HCT116 (cell line): ENCODE measurements at regions not wholly inside any gene's neighbourhood (a gene's known extent, or its start where the extent isn't known, plus 50 kb on each side); places are given as distances from the start of the nearest gene placed in this dataset.

Experiments used
- ATAC-seq: fragments of 200-7000 bp; cut with Tn5 transposase; 2 replicates; pipeline ENCODE4 v1.9.1; 2020; ENCODE audit warnings: mild to moderate bottlenecking, moderate library complexity
- BruUV-seq: library from RNA; stranded (reverse); fragments of 400-500 nt; replicated peaks from 2 replicates; lab custom pipeline; 2021; lab: Mats Ljungman, UMichigan
- CTCF ChIA-PET: fragments of 300-600 bp; sonication (Branson Sonifier 250); formaldehyde crosslinking; loops from one replicate; lab custom pipeline; 2021; ENCODE audit warnings: antibody characterized with exemption; lab: Charles Lee
- POLR2A ChIA-PET: fragments of 300-600, 350-600 bp; sonication (Branson Sonifier 250); formaldehyde crosslinking; loops from one replicate; lab custom pipeline; 2021; ENCODE audit warnings: antibody characterized with exemption; lab: Charles Lee
- RAD21 ChIA-PET, 2 experiments: fragments of 300-600 bp; sonication (Branson Sonifier 250); formaldehyde crosslinking; loops; one replicate each; lab custom pipeline; 2023; ENCODE audit warnings: low total read pairs in 2 of 2; ENCODE audit not compliant: uncharacterized antibody in 2 of 2, unreplicated experiment in 2 of 2, low non-redundant PET in 1 of 2; lab: Charles Lee
- DNase-seq: peaks from one replicate; pipeline ENCODE4 v3.0.0-alpha.2; 2010; ENCODE audit warnings: low read depth, low spot score
- H2AFZ ChIP-seq: fragments of 200-600 bp; shearing (Covaris generic), sonication (generic); 2 replicates; pipeline ENCODE4 v1.6.1; 2017; ENCODE audit warnings: low read depth, mixed run types, mixed read lengths, antibody characterized with exemption, low read length; ENCODE audit not compliant: poor library complexity, severe bottlenecking
- H3K27ac ChIP-seq: 2 replicates; pipeline ENCODE4 v1.5.1; 2012; ENCODE audit warnings: low read depth, low read length
- H3K27me3 ChIP-seq: fragments of 200-600 bp; sonication (generic); 2 replicates; pipeline ENCODE4 v1.6.1; 2016; ENCODE audit warnings: mixed run types, low read length, mixed read lengths; ENCODE audit not compliant: insufficient read depth
- H3K36me3 ChIP-seq, 2 experiments: fragments of 200-500 bp in 1 of 2; fragments of 200-600 bp in 1 of 2; sonication (Bioruptor generic) in 1 of 2; sonication (generic) in 1 of 2; 2 replicates each; pipeline versions ENCODE4 v1.5.1 to v1.6.1; 2014 to 2016; ENCODE audit warnings: low read length in 2 of 2, inconsistent platforms in 1 of 2, mixed read lengths in 1 of 2, mixed run types in 1 of 2; ENCODE audit not compliant: insufficient read depth in 2 of 2, control insufficient read depth in 1 of 2
- H3K4me1 ChIP-seq, 2 experiments: fragments of 200-600 bp in 1 of 2; sonication (generic) in 1 of 2; 2 replicates each; pipeline versions ENCODE4 v1.5.1 to v1.6.1; 2012 to 2017; ENCODE audit warnings: low read length in 2 of 2, inconsistent platforms in 1 of 2, mild to moderate bottlenecking in 1 of 2, mixed read lengths in 1 of 2, mixed run types in 1 of 2, moderate library complexity in 1 of 2; ENCODE audit not compliant: insufficient read depth in 2 of 2, control insufficient read depth in 1 of 2
- H3K4me2 ChIP-seq: fragments of 200-600 bp; sonication (generic); 2 replicates; pipeline ENCODE4 v1.6.1; 2017; ENCODE audit warnings: mixed run types, low read length, mixed read lengths
- H3K4me3 ChIP-seq, 2 experiments: fragments of 200-600 bp in 1 of 2; sonication (generic) in 1 of 2; replicated peaks in 1 of 2; 2 replicates each; pipeline ENCODE4 v1.5.1; 2011 to 2016; ENCODE audit warnings: low read length in 2 of 2, control low read depth in 1 of 2, low read depth in 1 of 2, mild to moderate bottlenecking in 1 of 2, mixed read lengths in 1 of 2, mixed run types in 1 of 2
- H3K79me2 ChIP-seq: fragments of 200-600 bp; sonication (generic); 2 replicates; pipeline ENCODE4 v1.6.1; 2017; ENCODE audit warnings: mild to moderate bottlenecking, mixed run types, low read length, moderate library complexity, mixed read lengths; ENCODE audit not compliant: insufficient read depth
- H3K9ac ChIP-seq: fragments of 200-600 bp; sonication (generic); 2 replicates; pipeline ENCODE4 v1.6.1; 2016; ENCODE audit warnings: low read length, mixed read lengths
- H3K9me2 ChIP-seq: fragments of 200-600 bp; sonication (generic), shearing (Covaris generic); 2 replicates; pipeline ENCODE4 v1.6.1; 2017; ENCODE audit warnings: mixed run types, mild to moderate bottlenecking, moderate library complexity; ENCODE audit not compliant: insufficient read depth
- H3K9me3 ChIP-seq, 2 experiments: fragments of 200-500 bp in 1 of 2; fragments of 200-600 bp in 1 of 2; sonication (Bioruptor generic) in 1 of 2; sonication (generic) in 1 of 2; 2 replicates each; pipeline ENCODE4 v1.6.1; 2014 to 2017; ENCODE audit warnings: low read length in 2 of 2, mixed read lengths in 2 of 2, inconsistent platforms in 1 of 2, low read depth in 1 of 2, mild to moderate bottlenecking in 1 of 2, mixed run types in 1 of 2, moderate library complexity in 1 of 2; ENCODE audit not compliant: control insufficient read depth in 1 of 2, insufficient read depth in 1 of 2
- H4K20me1 ChIP-seq: fragments of 200-600 bp; sonication (generic), shearing (Covaris generic); 2 replicates; pipeline ENCODE4 v1.6.1; 2017; ENCODE audit warnings: mixed run types, mild to moderate bottlenecking, moderate library complexity; ENCODE audit not compliant: insufficient read depth
- CEBPB ChIP-seq: IDR thresholded peaks from 2 replicates; pipeline ENCODE4 v1.6.1; 2012; ENCODE audit warnings: low read depth
- CTCF ChIP-seq, 3 experiments: fragments of 200-600 bp in 1 of 3; sonication (generic) in 1 of 3; IDR thresholded peaks in 2 of 3; conservative IDR thresholded peaks in 1 of 3; 2 replicates each; pipeline ENCODE4 v1.5.1; 2012 to 2017; ENCODE audit warnings: low read depth in 2 of 3, low read length in 2 of 3, antibody characterized with exemption in 1 of 3, borderline replicate concordance in 1 of 3, control low read depth in 1 of 3, mild to moderate bottlenecking in 1 of 3, mixed read lengths in 1 of 3, mixed run types in 1 of 3, moderate library complexity in 1 of 3; ENCODE audit not compliant: insufficient read depth in 1 of 3
- EGR1 ChIP-seq: IDR thresholded peaks from 2 replicates; pipeline ENCODE4 v1.6.1; 2012; ENCODE audit warnings: low read depth
- EZH2phosphoT487 ChIP-seq: fragments of 200-600 bp; IDR thresholded peaks from 2 replicates; pipeline ENCODE4 v1.6.1; 2018; ENCODE audit warnings: antibody characterized with exemption, borderline replicate concordance
- FOSL1 ChIP-seq: IDR thresholded peaks from 2 replicates; pipeline ENCODE4 v1.6.1; 2012; ENCODE audit warnings: low read depth
- JUND ChIP-seq: IDR thresholded peaks from 2 replicates; pipeline ENCODE4 v1.6.1; 2012
- MAX ChIP-seq: IDR thresholded peaks from 2 replicates; pipeline ENCODE4 v1.6.1; 2012
- POLR2A ChIP-seq: IDR thresholded peaks from 2 replicates; pipeline ENCODE4 v1.7.0; 2011; ENCODE audit warnings: borderline replicate concordance; ENCODE audit not compliant: insufficient read depth, insufficient read length; ENCODE audit errors: extremely low read depth
- POLR2AphosphoS5 ChIP-seq: IDR thresholded peaks from 2 replicates; pipeline ENCODE4 v1.6.1; 2011; ENCODE audit warnings: mild to moderate bottlenecking, low read depth, low read length, moderate library complexity
- RAD21 ChIP-seq: IDR thresholded peaks from 2 replicates; pipeline ENCODE4 v1.6.1; 2012; ENCODE audit warnings: low read depth, mild to moderate bottlenecking
- SIN3A ChIP-seq: IDR thresholded peaks from 2 replicates; pipeline ENCODE4 v1.6.1; 2012; ENCODE audit warnings: low read depth
- SP1 ChIP-seq: IDR thresholded peaks from 2 replicates; pipeline ENCODE4 v1.6.1; 2012; ENCODE audit warnings: low read depth
- SRF ChIP-seq: IDR thresholded peaks from 2 replicates; pipeline ENCODE4 v1.6.1; 2012; ENCODE audit warnings: low read depth
- TCF7L2 ChIP-seq: IDR thresholded peaks from 2 replicates; pipeline ENCODE4 v1.7.0; 2011; ENCODE audit warnings: borderline replicate concordance, inconsistent platforms; ENCODE audit not compliant: insufficient read depth, insufficient read length; ENCODE audit errors: extremely low read depth
- ZBTB33 ChIP-seq: IDR thresholded peaks from 2 replicates; pipeline ENCODE4 v1.6.1; 2011; ENCODE audit warnings: mild to moderate bottlenecking, low read length, moderate library complexity; ENCODE audit not compliant: insufficient replicate concordance; ENCODE audit errors: extremely low read depth
- ZFX ChIP-seq: fragments of 450-650 bp; IDR thresholded peaks from 2 replicates; pipeline ENCODE4 v1.6.1; 2017
- intact Hi-C: fragments of 100-400 bp; cut with micrococcal nuclease; formaldehyde crosslinking; loops from 2 replicates; pipeline ENCODE4 v1.10.0; 2022
- TF ChIP-seq, protein P1 (sequence below): IDR thresholded peaks from 2 replicates; pipeline ENCODE4 v1.6.1; 2012; ENCODE audit warnings: low read depth
- TF ChIP-seq, protein P2 (sequence below): IDR thresholded peaks from 2 replicates; pipeline ENCODE4 v1.6.1; 2012

DNA sequence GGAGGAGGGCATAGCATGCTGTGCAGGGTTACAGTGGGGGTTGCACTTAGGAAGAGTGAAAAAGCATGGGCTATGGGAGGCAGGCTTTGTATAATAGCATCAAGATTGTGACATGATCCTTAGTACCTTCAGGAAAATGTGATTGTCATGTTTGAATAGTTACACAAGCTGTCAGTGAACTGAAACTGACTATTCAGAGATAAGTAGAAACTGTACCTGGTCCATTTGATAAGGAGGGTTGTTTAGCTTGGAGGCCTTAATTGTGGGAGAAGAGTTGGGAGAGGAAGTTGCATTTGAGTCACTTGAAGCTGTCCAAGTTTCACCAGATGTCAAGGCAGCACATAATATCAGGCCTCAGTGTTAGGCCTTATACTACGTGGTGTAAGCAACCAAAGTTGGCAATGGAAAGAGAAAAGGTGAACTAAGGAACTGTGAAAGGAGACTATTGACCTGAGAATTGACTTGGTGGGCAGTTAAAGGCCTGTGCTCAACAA, 85.0 kb downstream of the TEX13C start:
- intact Hi-C loops = no loop called here
- no peak for DNase-seq
- ChIA-PET RAD21 (no interaction called here), CTCF (no interaction called here), POLR2A (no interaction called here)
- Histone ChIP-seq H3K4me2 (no peak overlapping the region), H3K9ac (no peak overlapping the region), H3K79me2 (no peaks in the 10 kb centered on the region), H3K27me3 (no peaks in the 10 kb centered on the region), H2AFZ (no peak overlapping the region), H3K4me1 (no peaks in the 10 kb centered on the region), H3K27ac (no peak overlapping the region), H3K36me3 (no peaks in the 10 kb centered on the region), H4K20me1 (no peaks in the 10 kb centered on the region), H3K9me3 (no peaks in the 10 kb centered on the region), H3K9me2 (no peaks in the 10 kb centered on the region), H3K4me3 (no peak overlapping the region)
- no peak for TF ChIP-seq SIN3A
- TF ChIP-seq SP1 = no peak
- TF ChIP-seq EGR1 = no peak
- TF ChIP-seq FOSL1 = no peak
- TF ChIP-seq, protein P1, sequence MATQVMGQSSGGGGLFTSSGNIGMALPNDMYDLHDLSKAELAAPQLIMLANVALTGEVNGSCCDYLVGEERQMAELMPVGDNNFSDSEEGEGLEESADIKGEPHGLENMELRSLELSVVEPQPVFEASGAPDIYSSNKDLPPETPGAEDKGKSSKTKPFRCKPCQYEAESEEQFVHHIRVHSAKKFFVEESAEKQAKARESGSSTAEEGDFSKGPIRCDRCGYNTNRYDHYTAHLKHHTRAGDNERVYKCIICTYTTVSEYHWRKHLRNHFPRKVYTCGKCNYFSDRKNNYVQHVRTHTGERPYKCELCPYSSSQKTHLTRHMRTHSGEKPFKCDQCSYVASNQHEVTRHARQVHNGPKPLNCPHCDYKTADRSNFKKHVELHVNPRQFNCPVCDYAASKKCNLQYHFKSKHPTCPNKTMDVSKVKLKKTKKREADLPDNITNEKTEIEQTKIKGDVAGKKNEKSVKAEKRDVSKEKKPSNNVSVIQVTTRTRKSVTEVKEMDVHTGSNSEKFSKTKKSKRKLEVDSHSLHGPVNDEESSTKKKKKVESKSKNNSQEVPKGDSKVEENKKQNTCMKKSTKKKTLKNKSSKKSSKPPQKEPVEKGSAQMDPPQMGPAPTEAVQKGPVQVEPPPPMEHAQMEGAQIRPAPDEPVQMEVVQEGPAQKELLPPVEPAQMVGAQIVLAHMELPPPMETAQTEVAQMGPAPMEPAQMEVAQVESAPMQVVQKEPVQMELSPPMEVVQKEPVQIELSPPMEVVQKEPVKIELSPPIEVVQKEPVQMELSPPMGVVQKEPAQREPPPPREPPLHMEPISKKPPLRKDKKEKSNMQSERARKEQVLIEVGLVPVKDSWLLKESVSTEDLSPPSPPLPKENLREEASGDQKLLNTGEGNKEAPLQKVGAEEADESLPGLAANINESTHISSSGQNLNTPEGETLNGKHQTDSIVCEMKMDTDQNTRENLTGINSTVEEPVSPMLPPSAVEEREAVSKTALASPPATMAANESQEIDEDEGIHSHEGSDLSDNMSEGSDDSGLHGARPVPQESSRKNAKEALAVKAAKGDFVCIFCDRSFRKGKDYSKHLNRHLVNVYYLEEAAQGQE = no peak
- no peak for TF ChIP-seq POLR2A
- TF ChIP-seq ZBTB33 = no peak
- TF ChIP-seq CEBPB = no peak
- no peak for TF ChIP-seq JUND
- TF ChIP-seq, protein P2, sequence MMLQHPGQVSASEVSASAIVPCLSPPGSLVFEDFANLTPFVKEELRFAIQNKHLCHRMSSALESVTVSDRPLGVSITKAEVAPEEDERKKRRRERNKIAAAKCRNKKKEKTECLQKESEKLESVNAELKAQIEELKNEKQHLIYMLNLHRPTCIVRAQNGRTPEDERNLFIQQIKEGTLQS = no peak
- TF ChIP-seq POLR2AphosphoS5 = no peak
- TF ChIP-seq RAD21 = no peak
- no peak for TF ChIP-seq EZH2phosphoT487
- TF ChIP-seq ZFX = no peak
- no peak for TF ChIP-seq CTCF (IDR thresholded peaks at IDR 0.05 in 2 of 3, conservative IDR thresholded peaks at IDR 0.05 in 1 of 3; ENCODE audit: borderline replicate concordance in 1 of 3, insufficient read depth in 1 of 3, low read depth in 2 of 3, low read length in 2 of 3)
- no peak for TF ChIP-seq SRF
- TF ChIP-seq TCF7L2 = no peak
- TF ChIP-seq MAX = no peak
- no peak for ATAC-seq
- no TSS peak for BruUV-seq
